GM19023 (cell line): ENCODE measurements at regions not wholly inside any gene's neighbourhood (a gene's known extent, or its start where the extent isn't known, plus 50 kb on each side); places are given as distances from the start of the nearest gene placed in this dataset.

ENCODE experiments used
- ATAC-seq: cut with Tn5 transposase; IDR thresholded peaks from one replicate; pipeline ENCODE4 v1.9.1; 2021; ENCODE audit warnings: mild to moderate bottlenecking, moderate library complexity; ENCODE audit not compliant: unreplicated experiment

DNA sequence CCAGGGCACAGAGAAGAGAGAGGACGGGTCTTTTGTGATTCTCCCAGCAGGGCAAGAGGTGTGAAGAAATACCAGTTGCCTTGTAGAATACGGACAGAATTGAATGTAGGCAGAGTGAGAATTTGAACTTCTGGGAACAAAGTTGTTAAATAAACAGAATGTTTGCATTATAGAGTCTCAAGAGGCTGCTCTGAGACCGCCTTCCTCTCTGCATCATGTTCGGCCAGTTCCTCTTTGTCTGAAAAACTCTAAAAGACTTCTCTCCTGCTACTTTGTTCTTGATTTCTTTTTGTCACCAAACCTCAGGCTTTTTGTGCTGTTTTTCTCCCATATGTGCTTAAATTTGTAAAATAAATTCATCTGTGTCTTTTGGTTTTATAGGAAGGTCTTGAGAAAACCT is 256.4 kb downstream of the DLEU7 start:
- ATAC-seq: no peak

DNA sequence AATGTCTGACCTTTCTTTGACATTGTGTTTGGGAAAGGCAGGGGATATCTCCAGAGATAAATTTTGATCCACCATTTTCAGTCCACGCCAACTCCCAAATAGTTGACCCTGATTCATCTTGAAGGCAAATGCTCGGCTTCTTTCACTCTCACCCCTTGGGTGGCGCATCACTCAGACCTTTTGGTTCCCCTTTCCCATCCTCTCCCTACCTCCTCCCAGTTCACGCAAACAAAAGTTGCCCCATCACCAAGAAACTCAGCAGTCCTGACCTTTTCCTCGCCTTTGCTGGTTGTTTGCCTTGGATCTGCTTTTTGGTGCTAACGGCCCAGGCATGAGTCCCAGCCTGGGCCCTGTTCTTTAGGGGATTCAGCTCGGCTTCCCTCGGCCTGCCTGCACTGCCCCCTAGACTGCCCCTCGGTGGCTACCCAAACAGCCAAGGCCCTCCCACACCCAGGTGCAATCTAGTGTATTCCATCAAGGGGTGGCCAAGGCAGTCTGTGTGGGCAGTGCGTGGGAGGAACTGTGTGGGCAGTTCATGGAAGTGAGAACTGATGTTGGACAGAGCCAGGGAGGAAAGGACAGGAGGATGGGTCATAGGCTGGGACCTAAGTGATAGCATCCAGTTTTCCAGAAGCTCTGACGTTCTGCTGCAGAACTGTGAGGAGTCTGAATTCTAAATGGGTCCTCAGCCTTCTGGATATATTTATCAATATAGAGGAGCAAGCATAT is 255.7 kb downstream of the DLEU7 start:
- ATAC-seq: no peak

DNA sequence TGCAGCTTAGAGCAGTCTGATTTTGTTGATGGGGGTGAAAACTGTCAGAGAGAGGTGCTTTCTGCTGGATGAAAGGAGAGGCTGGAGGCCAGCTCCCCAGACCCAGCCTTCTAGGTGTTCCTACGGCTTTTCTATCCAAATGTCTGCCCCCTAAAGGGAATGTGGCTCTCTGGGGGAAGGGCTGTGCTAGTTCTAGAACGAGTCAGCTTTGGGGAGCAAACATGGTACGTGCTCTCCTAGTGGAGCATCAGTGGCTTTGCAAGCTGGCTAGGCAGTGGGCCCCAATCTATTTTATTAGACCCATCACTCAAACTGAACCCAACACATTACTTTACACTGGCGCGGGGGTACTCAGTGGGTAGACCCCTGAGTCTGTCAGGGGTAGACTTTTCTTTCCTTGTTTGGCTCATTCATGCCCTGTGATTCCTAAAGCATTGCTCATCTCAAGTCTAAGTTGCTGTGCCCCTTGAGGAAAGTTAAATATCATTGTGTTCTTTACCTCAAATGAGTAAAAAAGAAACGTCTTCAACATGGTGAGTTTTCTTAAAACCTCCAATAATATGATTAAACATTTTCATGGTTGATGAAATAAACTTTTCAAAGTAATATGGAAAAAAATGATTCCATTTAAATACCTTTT is 254.9 kb downstream of the DLEU7 start:
- ATAC-seq: no peak

DNA sequence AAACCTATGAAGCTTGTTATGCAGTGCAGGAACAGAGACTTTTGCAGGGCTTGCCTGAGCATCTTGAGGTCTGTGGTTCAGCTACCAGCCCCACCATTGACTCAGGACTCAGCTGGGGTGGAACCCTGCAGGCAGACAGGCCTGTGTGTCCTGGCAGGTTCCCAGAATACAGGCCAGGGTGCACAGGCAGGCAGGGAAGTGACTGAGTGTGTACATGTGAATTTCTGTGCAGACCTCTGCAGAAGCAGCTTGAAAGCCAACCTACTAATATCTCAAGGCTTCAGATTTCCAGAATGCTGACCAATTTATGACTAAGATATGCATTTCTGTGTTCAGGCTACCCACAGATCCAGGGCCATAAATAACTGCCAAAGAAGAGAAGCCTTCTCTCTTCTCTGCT is 254.4 kb downstream of the DLEU7 start:
- no peak for ATAC-seq

DNA sequence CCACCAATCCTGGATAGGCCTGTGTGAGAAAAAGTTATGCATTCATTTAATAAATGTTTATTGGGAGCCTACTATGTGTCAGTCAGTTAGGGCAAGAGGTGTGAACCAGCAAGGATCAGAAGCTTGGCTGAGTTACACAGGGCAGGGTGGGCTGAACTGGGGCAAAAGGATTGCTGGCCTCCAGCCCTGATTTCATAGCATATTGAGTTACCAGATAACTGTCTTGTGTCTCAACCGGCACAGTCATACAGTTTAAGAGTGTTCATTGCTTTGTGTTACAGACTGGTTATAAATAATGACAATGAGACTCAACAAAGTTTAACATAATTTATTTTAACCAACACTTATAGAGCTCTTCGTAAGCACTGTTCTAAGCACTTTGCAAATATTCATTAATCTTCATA is 253.8 kb downstream of the DLEU7 start:
- ATAC-seq: no peak

DNA sequence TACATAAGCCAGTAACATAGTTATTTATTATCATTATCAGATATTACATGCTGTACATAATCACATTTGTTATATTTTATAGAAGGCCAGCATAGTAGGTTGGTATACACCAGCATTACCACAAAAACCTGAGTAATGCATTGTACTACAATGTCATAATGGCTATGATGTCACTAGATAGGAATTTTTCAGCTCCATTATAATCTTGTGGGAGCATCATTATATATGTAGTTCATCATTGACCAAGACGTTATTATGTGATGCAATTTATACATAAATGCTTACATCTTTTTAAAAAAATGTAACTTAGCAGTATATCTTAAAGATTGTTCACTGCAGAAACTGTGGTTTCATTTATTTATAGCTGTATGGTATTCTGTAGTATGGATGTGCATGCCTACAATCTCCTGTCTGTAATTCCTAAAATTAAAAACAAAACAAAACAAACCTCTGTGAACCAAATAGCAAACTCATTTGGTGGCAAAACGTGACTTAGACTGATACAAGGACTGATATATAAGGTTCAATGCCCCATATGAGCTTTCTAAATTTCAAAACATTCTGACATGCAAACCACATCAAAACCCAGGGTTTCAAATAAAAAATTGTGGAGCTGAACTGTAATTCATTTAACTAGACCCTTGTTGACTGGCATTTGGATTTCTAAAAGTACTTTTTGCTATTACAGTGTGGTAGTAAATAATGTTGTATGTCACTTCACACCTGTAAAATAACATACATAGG is 250.9 kb downstream of the DLEU7 start:
- no peak for ATAC-seq

DNA sequence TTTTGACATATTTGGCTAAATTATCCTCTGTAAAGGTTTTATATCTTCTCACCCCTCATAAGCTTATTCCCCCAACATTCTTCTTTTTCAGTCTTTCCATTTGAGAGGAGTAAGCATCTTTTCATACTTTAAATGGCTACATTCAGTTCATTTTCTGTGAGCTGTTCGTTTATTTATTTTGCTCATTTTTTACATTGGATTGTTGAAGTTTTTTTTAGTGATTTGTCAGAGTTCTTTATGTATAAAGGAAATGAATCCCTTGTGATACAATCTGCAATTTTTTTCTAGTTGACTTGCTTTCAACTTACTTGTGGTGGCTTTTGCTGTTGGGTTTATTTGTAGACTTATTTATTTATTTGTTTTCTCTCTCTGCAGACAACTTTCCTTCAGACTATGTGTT is 250.3 kb downstream of the DLEU7 start:
- ATAC-seq: no peak

DNA sequence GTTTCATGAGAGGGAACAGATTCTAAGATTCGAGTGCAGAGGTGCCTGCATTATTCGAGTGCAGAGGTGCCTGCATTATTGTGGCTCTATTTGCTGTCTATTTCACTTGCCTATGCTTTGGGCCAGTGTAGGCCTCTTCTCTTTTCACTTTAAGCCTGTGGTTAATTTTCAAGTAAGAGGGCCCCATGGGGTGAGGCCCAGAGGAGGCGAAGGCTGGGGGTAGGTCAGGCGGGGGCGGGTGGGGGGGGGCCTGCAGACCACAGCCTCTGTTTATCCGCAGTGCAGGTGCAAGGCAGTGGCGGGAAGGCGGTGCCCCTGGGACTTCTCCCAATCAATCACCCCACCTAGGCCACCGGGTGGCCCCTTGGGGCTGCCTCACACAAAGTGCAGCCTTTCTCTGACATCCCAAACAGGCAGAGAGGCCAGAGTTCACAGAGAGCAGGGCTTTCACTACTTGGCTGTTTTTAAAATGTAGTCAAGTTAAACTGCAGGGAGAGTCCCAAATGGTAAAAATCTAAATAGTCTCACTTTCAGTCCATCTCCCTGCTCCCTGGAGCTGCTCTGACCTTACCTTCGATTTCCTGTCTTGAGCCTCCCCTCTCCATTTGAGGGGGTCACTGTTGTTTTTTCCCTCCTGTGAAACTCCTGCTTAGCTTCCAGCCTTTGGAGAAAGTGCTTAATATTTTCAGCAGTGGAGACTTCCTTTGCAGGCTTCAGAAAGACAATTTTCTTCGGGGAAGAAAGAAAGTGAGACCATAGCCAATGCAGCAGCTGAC is 249.0 kb downstream of the DLEU7 start:
- peak; percentile 93 for ATAC-seq

DNA sequence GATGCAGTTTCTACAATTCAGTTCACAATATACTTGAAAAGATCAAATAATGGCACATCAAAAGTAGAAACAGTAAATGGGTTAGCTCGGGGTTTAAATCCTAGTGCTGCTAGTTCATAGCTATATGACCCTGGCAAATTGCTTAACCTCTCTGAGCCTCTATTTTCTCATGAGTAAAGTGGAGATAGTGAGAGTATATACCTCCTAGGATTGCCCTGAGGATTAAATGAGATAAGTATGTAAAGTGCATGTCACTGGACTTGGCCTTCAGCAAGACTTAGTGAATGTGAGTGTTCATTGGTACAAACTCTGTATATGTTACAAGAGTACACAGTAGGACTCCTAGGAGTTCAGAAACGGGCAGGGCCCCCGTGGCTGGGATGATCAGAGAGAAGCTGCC is 248.3 kb downstream of the DLEU7 start:
- ATAC-seq: no peak

DNA sequence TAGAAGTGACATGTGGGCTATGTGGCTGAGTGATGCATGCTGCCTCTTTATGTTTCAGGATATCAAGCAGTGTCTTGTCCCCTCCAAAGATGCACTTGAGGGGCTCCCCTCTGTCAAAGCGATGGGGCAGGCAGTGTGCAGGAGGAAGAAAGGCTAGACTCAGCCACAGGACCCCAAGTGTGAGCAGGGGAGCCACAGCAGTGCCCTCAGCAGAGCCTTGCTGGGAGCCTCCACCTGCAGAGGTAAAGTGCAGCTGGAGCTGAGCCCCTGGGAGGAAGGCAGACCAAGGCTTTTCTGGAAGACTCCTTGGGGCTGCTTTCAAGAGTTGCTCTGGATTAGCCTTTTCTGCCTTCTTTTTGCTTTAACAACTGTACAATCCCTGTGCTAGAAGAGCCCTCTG is 247.3 kb downstream of the DLEU7 start:
- no peak for ATAC-seq

DNA sequence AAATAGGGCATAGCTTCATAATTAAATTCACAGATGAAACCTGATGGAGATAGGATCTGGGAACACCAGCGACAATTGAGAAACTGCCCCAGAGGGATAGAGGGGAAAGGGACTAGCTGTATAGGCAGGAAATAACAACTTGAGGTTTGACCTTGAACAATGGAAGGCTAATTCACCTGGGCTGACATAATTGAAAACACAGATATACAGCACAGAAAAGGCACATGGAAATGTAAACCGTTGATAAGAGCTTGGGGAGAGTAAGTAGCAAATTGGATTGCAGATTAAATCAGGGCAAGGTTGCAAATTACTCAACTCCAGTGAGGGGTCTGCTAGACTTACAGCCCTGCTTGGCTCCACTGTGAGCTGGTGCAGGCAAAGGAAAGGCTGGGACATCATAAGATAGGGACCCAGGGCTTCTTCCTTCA is 246.7 kb downstream of the DLEU7 start:
- no peak for ATAC-seq

DNA sequence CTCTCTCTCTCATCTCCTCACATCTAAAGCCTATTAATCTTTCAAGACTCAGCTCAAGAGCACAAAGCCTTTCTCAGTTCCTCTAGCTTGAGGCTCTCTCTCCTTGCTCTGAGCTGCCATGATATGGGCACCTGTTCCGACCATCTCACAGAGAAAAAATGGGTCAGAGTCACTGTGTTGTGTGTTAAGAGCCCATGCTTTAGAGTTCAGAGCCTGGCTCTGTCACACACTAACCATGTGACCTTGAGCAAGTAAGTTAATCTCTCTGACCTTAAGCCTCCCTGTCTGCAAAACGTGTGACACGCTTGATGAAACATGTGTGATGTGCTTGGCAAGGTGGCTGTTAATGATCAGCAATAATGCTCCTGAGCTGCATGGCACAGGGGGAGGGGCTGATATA is 245.2 kb downstream of the DLEU7 start:
- no peak for ATAC-seq

DNA sequence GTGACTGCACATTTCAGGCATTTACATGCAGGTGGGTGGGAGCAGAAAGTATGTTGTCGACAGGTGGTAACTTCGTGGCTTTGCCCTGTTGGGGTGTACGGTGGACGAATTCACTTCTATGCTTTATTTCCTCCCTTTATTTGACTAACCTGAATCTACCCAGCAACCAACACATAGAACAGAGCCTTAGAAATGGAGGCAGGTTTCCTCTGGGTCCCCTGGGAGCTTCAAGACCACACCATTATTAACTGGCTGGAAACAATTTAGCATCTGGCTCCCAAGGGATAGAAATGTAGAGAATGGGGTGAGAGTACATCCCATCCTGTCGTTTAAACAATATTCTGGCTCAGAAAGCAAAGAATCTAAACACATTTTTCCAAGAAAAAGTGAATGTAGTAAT is 244.4 kb downstream of the DLEU7 start:
- no peak for ATAC-seq

DNA sequence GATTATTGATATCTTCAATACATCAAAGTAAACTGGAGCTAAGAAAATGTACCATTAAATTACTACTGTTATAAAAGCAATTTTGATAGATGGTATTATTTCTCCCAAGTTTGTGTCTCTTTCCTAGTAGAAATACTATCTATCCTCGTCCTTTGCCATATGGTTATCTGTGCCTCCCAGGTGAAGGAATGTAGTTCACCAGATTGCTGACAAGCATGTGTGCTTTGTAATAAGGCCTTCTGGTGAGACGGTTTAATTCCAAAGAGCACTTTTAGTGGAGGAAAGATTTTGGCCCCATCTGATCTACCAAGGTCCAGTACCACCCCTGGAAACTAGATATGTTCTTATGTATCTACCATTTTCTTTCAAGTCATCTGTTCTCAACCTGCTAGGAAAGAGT is 243.6 kb downstream of the DLEU7 start:
- no peak for ATAC-seq

DNA sequence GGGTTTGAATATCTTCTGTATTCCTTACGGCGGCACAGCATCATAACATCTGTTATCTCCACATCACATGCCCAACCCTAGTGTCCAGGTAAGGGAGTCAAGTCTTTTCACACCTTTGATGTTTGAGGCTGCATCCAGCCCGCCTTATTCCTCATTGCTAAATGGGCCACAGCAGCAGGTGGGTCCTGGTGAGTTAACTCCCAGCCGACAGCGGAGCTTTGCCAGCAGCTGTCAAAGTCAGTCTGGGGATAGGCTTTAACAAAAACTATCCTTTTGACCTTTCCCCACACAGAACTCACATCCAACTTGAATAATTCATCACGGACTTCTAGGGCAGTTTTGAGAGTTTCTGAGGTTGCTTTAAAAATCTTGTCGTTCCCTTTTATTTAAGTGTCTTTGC is 235.1 kb downstream of the DLEU7 start:
- ATAC-seq: no peak

DNA sequence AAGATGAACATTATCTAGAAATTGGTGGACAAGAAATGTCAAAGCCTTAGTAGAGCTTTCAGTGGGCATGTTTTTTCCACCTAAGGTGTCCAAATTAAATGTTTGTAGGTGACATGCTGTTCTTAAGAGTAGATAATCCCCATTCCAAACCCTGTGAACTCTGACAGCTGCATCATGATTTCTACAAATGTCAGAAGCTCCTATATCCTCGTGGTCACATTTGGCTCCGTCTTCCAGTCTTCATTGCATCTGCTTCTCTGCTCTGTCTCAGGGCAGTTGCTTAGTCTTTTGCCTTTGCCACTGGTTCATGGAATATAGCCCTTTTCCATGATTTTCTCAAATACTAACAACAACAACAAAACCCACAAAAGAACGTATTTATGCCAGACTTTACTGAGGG is 234.5 kb downstream of the DLEU7 start:
- ATAC-seq: no peak

DNA sequence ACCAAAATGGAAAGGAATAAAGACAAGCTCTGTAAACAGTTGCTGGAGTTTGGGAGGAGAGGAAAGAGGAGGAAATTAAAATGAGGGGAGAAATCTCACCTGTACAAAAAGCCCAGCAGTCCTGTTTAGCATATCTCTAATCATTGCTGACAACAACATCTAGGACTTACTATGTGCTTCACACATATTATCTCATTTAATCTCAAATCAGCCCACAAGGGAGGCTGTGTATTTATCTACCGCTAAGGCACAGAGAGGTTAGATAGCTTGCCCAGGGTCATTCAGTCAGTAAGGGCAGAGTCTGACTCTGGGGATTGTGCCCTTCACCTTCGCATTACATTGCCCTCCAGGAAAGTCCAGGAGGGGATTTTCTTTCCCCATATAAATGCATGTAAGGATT is 233.3 kb downstream of the DLEU7 start:
- ATAC-seq: no peak

DNA sequence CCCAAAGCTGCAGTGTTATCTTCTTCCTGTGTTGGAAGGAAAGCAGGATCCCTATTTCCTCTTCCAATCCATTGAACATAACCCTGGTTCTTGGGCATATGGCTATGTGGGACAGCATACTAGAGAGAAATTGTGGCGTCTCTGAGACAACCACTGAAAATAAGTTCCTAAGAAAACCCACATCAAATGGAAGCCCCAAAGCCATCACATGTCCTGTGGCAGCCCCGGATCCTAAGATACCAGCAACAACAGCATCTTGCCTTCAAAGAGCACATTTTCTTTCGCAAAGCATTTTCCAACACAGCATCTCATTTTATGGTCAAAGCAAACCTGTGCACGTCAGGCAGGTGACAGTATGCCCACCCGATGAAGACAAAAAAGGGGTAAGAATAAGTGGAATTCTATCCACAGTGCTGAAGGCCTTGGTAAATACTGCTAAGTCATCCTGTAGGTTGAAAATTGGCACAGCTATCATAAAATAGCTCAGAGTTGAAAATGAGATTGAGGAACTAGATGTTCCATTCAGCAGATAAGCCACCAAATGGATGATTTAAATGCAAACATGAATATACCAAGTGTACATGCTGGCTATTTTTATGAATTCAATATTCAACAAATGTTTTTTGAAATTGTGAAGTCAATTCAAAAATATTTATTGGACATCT is 232.2 kb downstream of the DLEU7 start:
- no peak for ATAC-seq

DNA sequence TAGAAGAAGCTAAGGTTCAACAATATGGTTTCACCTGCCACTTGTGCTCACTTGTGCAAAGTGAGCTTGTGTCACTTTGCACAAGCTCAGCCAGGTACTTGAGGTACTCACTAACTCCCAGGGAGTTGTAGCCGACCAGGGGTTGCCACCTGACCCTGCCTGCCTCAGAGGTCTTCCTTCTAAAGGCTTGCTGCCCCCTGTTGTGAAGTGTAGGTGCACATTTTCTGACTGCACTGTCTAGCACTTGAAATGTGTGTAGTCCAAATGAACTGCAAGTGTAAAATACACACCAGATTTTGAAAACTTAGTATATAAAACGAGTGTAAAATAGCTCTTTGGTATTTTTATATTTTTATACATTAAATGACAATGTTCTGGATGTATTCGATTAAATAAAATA is 230.8 kb downstream of the DLEU7 start:
- no peak for ATAC-seq

DNA sequence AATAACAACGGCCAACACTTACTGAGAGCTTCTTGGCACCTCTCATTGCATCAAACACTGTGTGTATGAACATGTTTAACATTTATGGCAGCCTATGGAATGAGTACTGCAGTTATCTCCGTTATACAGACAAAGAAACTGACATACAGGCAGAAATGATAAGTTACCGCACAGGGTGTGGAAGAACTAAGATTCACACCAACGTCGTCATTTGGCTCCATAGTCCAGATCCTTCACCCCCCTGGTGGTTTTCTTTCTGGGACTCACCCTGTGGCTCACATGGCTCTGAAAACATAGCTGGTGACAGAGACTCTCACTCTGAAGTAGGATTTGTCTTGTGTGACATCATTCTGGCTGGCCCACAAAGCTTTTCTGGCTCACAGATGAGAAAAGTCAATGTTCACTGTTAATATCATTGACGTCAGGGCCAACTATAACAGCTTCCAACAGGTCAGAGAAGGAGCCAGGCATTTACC is 230.1 kb downstream of the DLEU7 start:
- no peak for ATAC-seq

DNA sequence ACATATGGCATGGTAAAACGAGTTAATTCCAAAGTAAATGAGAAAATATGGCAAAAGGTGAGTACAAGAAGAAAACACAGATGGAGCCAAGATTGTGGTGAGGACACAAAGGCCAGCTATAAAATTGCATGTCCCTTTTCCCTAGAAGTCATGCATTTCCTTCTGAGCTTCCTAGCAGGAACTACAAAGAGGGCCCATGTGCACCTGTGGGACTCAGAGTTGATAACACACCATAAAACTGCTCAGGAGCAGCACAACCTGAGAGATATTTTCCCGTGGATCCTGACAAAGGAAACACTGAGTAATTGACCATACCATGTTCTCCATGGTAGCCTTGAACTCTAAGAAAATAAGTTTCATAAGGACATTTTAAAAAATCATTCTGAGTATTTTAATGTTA is 228.3 kb downstream of the DLEU7 start:
- no peak for ATAC-seq
